Dermis microvascular lymphatic vessel endothelial cell (primary cell): ENCODE measurements at regions not wholly inside any gene's neighbourhood (a gene's known extent, or its start where the extent isn't known, plus 50 kb on each side); places are given as distances from the start of the nearest gene placed in this dataset.

ENCODE experiments used
- DNase-seq, 2 donors: peaks; one replicate each; pipeline versions ENCODE4 v3.0.0 to v3.0.0-alpha.2; 2010; ENCODE audit warnings: low read depth in 2 of 2

DNA sequence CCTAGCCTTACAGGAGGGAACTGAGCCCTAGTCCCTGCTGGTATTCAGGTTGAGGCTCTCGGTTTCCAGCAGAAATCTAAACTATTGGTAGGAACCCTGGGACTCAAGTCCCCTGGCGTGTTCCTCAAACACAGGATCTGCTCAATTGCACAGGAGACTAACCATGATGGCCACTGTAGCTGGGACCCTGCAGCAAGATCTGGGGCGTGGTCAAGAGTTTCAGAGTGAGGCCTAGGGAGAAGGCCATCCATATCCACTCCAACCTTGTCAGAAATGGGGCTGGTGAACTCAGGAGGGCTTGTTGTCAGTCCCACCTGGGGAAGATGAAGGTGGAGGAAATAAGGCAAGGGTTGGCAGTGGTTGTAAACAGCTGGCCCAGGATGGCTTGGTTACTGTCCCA is 49.9 kb upstream of the PAX6 start:
- DNase-seq = no peak
